GM18907 (cell line): ENCODE measurements at regions not wholly inside any gene's neighbourhood (a gene's known extent, or its start where the extent isn't known, plus 50 kb on each side); places are given as distances from the start of the nearest gene placed in this dataset.
"Not testable (repeated sequence)": the region's sequence is repeated elsewhere in the genome, so short reads cannot be mapped to it uniquely, and the experiment has no call there.

Source experiments
- ATAC-seq: cut with Tn5 transposase; IDR thresholded peaks from one replicate; pipeline ENCODE4 v1.9.1; 2021; ENCODE audit warnings: mild to moderate bottlenecking, moderate library complexity; ENCODE audit not compliant: unreplicated experiment

GRCh38 chr13:52931539-52932431 lies 83.3 kb upstream of the PCDH8 start:
- ATAC-seq: no peak

GRCh38 chr13:52931131-52931530 lies 82.7 kb upstream of the PCDH8 start:
- no peak for ATAC-seq

GRCh38 chr13:52929846-52930245 lies 81.4 kb upstream of the PCDH8 start:
- no peak for ATAC-seq

- ATAC-seq: no peak
These were observed 78.5 kb upstream of the PCDH8 start for GRCh38 chr13:52926971-52927370.

GRCh38 chr13:52925775-52926285 lies 77.4 kb upstream of the PCDH8 start:
- no peak for ATAC-seq

GRCh38 chr13:52925251-52925650 lies 76.8 kb upstream of the PCDH8 start:
- no peak for ATAC-seq

GRCh38 chr13:52924289-52925148 lies 76.1 kb upstream of the PCDH8 start:
- ATAC-seq: no peak

- ATAC-seq: no peak
These were observed 74.5 kb upstream of the PCDH8 start for GRCh38 chr13:52922961-52923360.

- peak; percentile 98 for ATAC-seq
These were observed 72.8 kb upstream of the PCDH8 start for GRCh38 chr13:52921194-52921593.

GRCh38 chr13:52916486-52916990 lies 68.1 kb upstream of the PCDH8 start:
- no peak for ATAC-seq

- no peak for ATAC-seq
These were observed 62.9 kb upstream of the PCDH8 start for GRCh38 chr13:52911340-52911739.

GRCh38 chr13:52910318-52910717 lies 61.9 kb upstream of the PCDH8 start:
- not testable (repeated sequence) for ATAC-seq

- no peak for ATAC-seq
These were observed 57.9 kb upstream of the PCDH8 start for GRCh38 chr13:52906122-52906903.

GRCh38 chr13:52905701-52906100 lies 57.3 kb upstream of the PCDH8 start:
- ATAC-seq: no peak

GRCh38 chr13:52903320-52903719 lies 54.9 kb upstream of the PCDH8 start:
- peak; percentile 95 for ATAC-seq

- ATAC-seq: no peak
These were observed 50.8 kb upstream of the PCDH8 start for GRCh38 chr13:52899206-52899605.
